Left kidney (tissue), 1 donor: ENCODE measurements at regions not wholly inside any gene's neighbourhood (a gene's known extent, or its start where the extent isn't known, plus 50 kb on each side); places are given as distances from the start of the nearest gene placed in this dataset.
"Not testable (repeated sequence)": the region's sequence is repeated elsewhere in the genome, so short reads cannot be mapped to it uniquely, and the experiment has no call there.

Experiments
- DNase-seq: peaks from one replicate; pipeline ENCODE4 v3.0.0-alpha.2; 2013

GRCh38 chr2:6139916-6140315, 447.7 kb downstream of the SOX11 start:
- DNase-seq, result no peak

- no peak for DNase-seq
Measured at GRCh38 chr2:6140509-6140908, 448.3 kb downstream of the SOX11 start.

- DNase-seq, result no peak
Measured at GRCh38 chr2:6143812-6144211, 451.6 kb downstream of the SOX11 start.

GRCh38 chr2:6147215-6147614, 455.0 kb downstream of the SOX11 start:
- not testable (repeated sequence) for DNase-seq

GRCh38 chr2:6148882-6149281, 456.7 kb downstream of the SOX11 start:
- DNase-seq, result no peak

GRCh38 chr2:6159606-6160005, 467.4 kb downstream of the SOX11 start:
- DNase-seq, result no peak

- no peak for DNase-seq
Measured at GRCh38 chr2:6163932-6164331, 471.7 kb downstream of the SOX11 start.

- no peak for DNase-seq
Measured at GRCh38 chr2:6164986-6165747, 473.0 kb downstream of the SOX11 start.

- DNase-seq, result no peak
Measured at GRCh38 chr2:6167592-6168138, 475.5 kb downstream of the SOX11 start.

- no peak for DNase-seq
Measured at GRCh38 chr2:6168485-6168884, 476.3 kb downstream of the SOX11 start.

GRCh38 chr2:6171294-6171693, 479.1 kb downstream of the SOX11 start:
- DNase-seq, result no peak

- no peak for DNase-seq
Measured at GRCh38 chr2:6177811-6178210, 485.6 kb downstream of the SOX11 start.

- DNase-seq, result no peak
Measured at GRCh38 chr2:6181525-6181924, 489.3 kb downstream of the SOX11 start.

- DNase-seq, result no peak
Measured at GRCh38 chr2:6181926-6182325, 489.7 kb downstream of the SOX11 start.

- DNase-seq, result no peak
Measured at GRCh38 chr2:6183226-6183625, 491.0 kb downstream of the SOX11 start.

GRCh38 chr2:6184532-6185292, 492.5 kb downstream of the SOX11 start:
- peak; percentile 85 for DNase-seq

GRCh38 chr2:6186332-6187151, 494.4 kb downstream of the SOX11 start:
- DNase-seq, result no peak

- no peak for DNase-seq
Measured at GRCh38 chr2:6196449-6196848, 504.3 kb downstream of the SOX11 start.

- not testable (repeated sequence) for DNase-seq
Measured at GRCh38 chr2:6198370-6198919, 506.3 kb downstream of the SOX11 start.

- DNase-seq, result no peak
Measured at GRCh38 chr2:6202756-6203155, 510.6 kb downstream of the SOX11 start.

- no peak for DNase-seq
Measured at GRCh38 chr2:6203291-6203959, 511.2 kb downstream of the SOX11 start.

- DNase-seq, result no peak
Measured at GRCh38 chr2:6206882-6207281, 514.7 kb downstream of the SOX11 start.
